ENCODE measurements at regions not wholly inside any gene's neighbourhood (a gene's known extent, or its start where the extent isn't known, plus 50 kb on each side); places are given as distances from the start of the nearest gene placed in this dataset.
A peak's percentile ranks its signal among the peaks of the same experiment; 100 is the strongest.
"Not testable (repeated sequence)": the region's sequence is repeated elsewhere in the genome, so short reads cannot be mapped to it uniquely, and the experiment has no call there.

- DNase-seq (ENCODE audit: low read depth): no peak
Observed at GRCh38 chr1:199448646-199449045, 578.9 kb upstream of the NR5A2 start.

GRCh38 chr1:199449221-199449620 is 578.3 kb upstream of the NR5A2 start:
- DNase-seq (ENCODE audit: low read depth): peak; percentile 26

GRCh38 chr1:199449681-199450080 is 577.8 kb upstream of the NR5A2 start:
- no peak for DNase-seq (ENCODE audit: low read depth)

- no peak for DNase-seq (ENCODE audit: low read depth)
Observed at GRCh38 chr1:199452627-199453026, 574.9 kb upstream of the NR5A2 start.

GRCh38 chr1:199453723-199454122 is 573.8 kb upstream of the NR5A2 start:
- DNase-seq (ENCODE audit: low read depth): no peak

- DNase-seq (ENCODE audit: low read depth): peak; percentile 10
Observed at GRCh38 chr1:199460933-199461332, 566.6 kb upstream of the NR5A2 start.

GRCh38 chr1:199463521-199464127 is 563.9 kb upstream of the NR5A2 start:
- peak; percentile 61 for DNase-seq (ENCODE audit: low read depth)

- no peak for DNase-seq (ENCODE audit: low read depth)
Observed at GRCh38 chr1:199466961-199467360, 560.5 kb upstream of the NR5A2 start.

GRCh38 chr1:199472018-199472417 is 555.5 kb upstream of the NR5A2 start:
- DNase-seq (ENCODE audit: low read depth): no peak

GRCh38 chr1:199472978-199473377 is 554.5 kb upstream of the NR5A2 start:
- no peak for DNase-seq (ENCODE audit: low read depth)

GRCh38 chr1:199474738-199475137 is 552.8 kb upstream of the NR5A2 start:
- DNase-seq (ENCODE audit: low read depth): no peak

- no peak for DNase-seq (ENCODE audit: low read depth)
Observed at GRCh38 chr1:199482426-199482825, 545.1 kb upstream of the NR5A2 start.

- DNase-seq (ENCODE audit: low read depth): no peak
Observed at GRCh38 chr1:199489594-199489993, 537.9 kb upstream of the NR5A2 start.

- peak; percentile 61 for DNase-seq (ENCODE audit: low read depth)
Observed at GRCh38 chr1:199490769-199491527, 536.6 kb upstream of the NR5A2 start.

- no peak for DNase-seq (ENCODE audit: low read depth)
Observed at GRCh38 chr1:199495432-199495831, 532.1 kb upstream of the NR5A2 start.

- DNase-seq (ENCODE audit: low read depth): not testable (repeated sequence)
Observed at GRCh38 chr1:199498802-199499201, 528.7 kb upstream of the NR5A2 start.

GRCh38 chr1:199508072-199508471 is 519.4 kb upstream of the NR5A2 start:
- no peak for DNase-seq (ENCODE audit: low read depth)

GRCh38 chr1:199508653-199509052 is 518.9 kb upstream of the NR5A2 start:
- DNase-seq (ENCODE audit: low read depth): no peak

GRCh38 chr1:199509456-199509855 is 518.1 kb upstream of the NR5A2 start:
- DNase-seq (ENCODE audit: low read depth): no peak

GRCh38 chr1:199510314-199510713 is 517.2 kb upstream of the NR5A2 start:
- DNase-seq (ENCODE audit: low read depth): no peak

GRCh38 chr1:199512037-199512710 is 515.3 kb upstream of the NR5A2 start:
- peak; percentile 28 for DNase-seq (ENCODE audit: low read depth)

- DNase-seq (ENCODE audit: low read depth): no peak
Observed at GRCh38 chr1:199515261-199515660, 512.2 kb upstream of the NR5A2 start.

- DNase-seq (ENCODE audit: low read depth): no peak
Observed at GRCh38 chr1:199522338-199522737, 505.2 kb upstream of the NR5A2 start.
